H1 (cell line): ENCODE measurements at regions not wholly inside any gene's neighbourhood (a gene's known extent, or its start where the extent isn't known, plus 50 kb on each side); places are given as distances from the start of the nearest gene placed in this dataset.

Source experiments
- CTCF ChIA-PET: fragments of 300-600 bp; sonication (Branson Sonifier 250); formaldehyde crosslinking; loops from one replicate; lab custom pipeline; 2021; ENCODE audit not compliant: partially characterized antibody; lab: Charles Lee
- POLR2A ChIA-PET: fragments of 300-600 bp; sonication (Branson Sonifier 250); formaldehyde crosslinking; loops from one replicate; lab custom pipeline; 2021; ENCODE audit warnings: inconsistent platforms; ENCODE audit not compliant: partially characterized antibody; lab: Charles Lee
- DNase-seq, 2 experiments: peaks; one replicate each; pipeline versions ENCODE4 v3.0.0 to v3.0.0-alpha.2; 2010 to 2022; ENCODE audit warnings: low spot score in 2 of 2, low read depth in 1 of 2, mixed read lengths in 1 of 2
- FAIRE-seq: peaks from 2 replicates; lab custom pipeline; 2011; peaks lifted over from hg19 to GRCh38; lab: Jason Lieb, UNC
- H2AFZ ChIP-seq: 2 replicates; pipeline ENCODE4 v1.8.1; 2012; ENCODE audit warnings: low read length, inconsistent platforms
- H2AK5ac ChIP-seq: 2 replicates; pipeline ENCODE4 v1.6.1; 2013; ENCODE audit warnings: low read depth, low read length
- H2BK120ac ChIP-seq: replicated peaks from 2 replicates; pipeline ENCODE3; 2013; ENCODE audit warnings: low read depth, low read length, inconsistent platforms
- H2BK12ac ChIP-seq: 2 replicates; pipeline ENCODE4 v1.6.1; 2013; ENCODE audit warnings: low read depth, low read length
- H2BK15ac ChIP-seq: 2 replicates; pipeline ENCODE4 v1.6.1; 2013; ENCODE audit warnings: low read length
- H2BK20ac ChIP-seq: 2 replicates; pipeline ENCODE4 v1.6.1; 2013; ENCODE audit warnings: low read length
- H2BK5ac ChIP-seq: 2 replicates; pipeline ENCODE4 v1.6.1; 2013; ENCODE audit warnings: low read depth, low read length
- H3K14ac ChIP-seq: 2 replicates; pipeline ENCODE4 v1.6.1; 2013; ENCODE audit warnings: inconsistent platforms; ENCODE audit not compliant: insufficient read length
- H3K18ac ChIP-seq: 2 replicates; pipeline ENCODE4 v1.6.1; 2013; ENCODE audit warnings: low read length; ENCODE audit errors: extremely low read depth
- H3K23ac ChIP-seq: 2 replicates; pipeline ENCODE4 v1.6.1; 2013; ENCODE audit warnings: inconsistent platforms; ENCODE audit not compliant: insufficient read length
- H3K23me2 ChIP-seq: 2 replicates; pipeline ENCODE4 v1.6.1; 2013; ENCODE audit warnings: low read depth, low read length
- H3K27ac ChIP-seq: 2 replicates; pipeline ENCODE4 v1.6.1; 2011; ENCODE audit warnings: low read depth, low read length, inconsistent platforms
- H3K27me3 ChIP-seq, 4 experiments: replicated peaks in 1 of 4; 1 replicate in 1 of 4; 2 replicates in 3 of 4; pipeline versions ENCODE4 v1.6.1 to v1.8.1; 2011 to 2013; ENCODE audit warnings: low read length in 3 of 4, mild to moderate bottlenecking in 3 of 4, inconsistent platforms in 2 of 4, mixed read lengths in 2 of 4, moderate library complexity in 1 of 4; ENCODE audit not compliant: control insufficient read depth in 3 of 4, insufficient read depth in 3 of 4; ENCODE audit errors: extremely low read depth in 1 of 4
- H3K36me3 ChIP-seq, 4 experiments: 2 replicates each; pipeline versions ENCODE4 v1.6.1 to v1.8.1; 2011 to 2013; ENCODE audit warnings: mild to moderate bottlenecking in 4 of 4, low read length in 3 of 4, moderate library complexity in 2 of 4, control low read depth in 1 of 4, inconsistent platforms in 1 of 4; ENCODE audit not compliant: insufficient read depth in 4 of 4, control insufficient read depth in 2 of 4
- H3K4ac ChIP-seq: replicated peaks from 2 replicates; pipeline ENCODE3; 2013; ENCODE audit warnings: low read length, low read depth, mixed read lengths, inconsistent platforms; ENCODE audit not compliant: insufficient read length
- H3K4me1 ChIP-seq, 4 experiments: replicated peaks in 1 of 4; 1 replicate in 1 of 4; 2 replicates in 3 of 4; pipeline versions ENCODE4 v1.6.1 to v1.8.1; 2011 to 2013; ENCODE audit warnings: low read length in 3 of 4, inconsistent platforms in 2 of 4, mixed read lengths in 1 of 4; ENCODE audit not compliant: insufficient read depth in 4 of 4, control insufficient read depth in 3 of 4
- H3K4me2 ChIP-seq, 2 experiments: 2 replicates each; pipeline versions ENCODE4 v1.6.1 to v1.8.1; 2011 to 2013; ENCODE audit warnings: low read depth in 2 of 2, low read length in 2 of 2, control low read depth in 1 of 2, inconsistent platforms in 1 of 2, mild to moderate bottlenecking in 1 of 2; ENCODE audit not compliant: insufficient read depth in 1 of 2
- H3K4me3 ChIP-seq, 4 experiments: fragments of 200-600, 300-600 bp in 1 of 4; sonication (generic), shearing (Covaris generic), sonication (Bioruptor Twin) in 1 of 4; 2 replicates each; pipeline versions ENCODE4 v1.5.1 to v1.8.1; 2011 to 2016; ENCODE audit warnings: low read length in 4 of 4, low read depth in 3 of 4, control low read depth in 2 of 4, inconsistent platforms in 2 of 4, mild to moderate bottlenecking in 2 of 4, mixed read lengths in 1 of 4, moderate library complexity in 1 of 4; ENCODE audit not compliant: insufficient read depth in 2 of 4; ENCODE audit errors: extremely low read depth in 1 of 4
- H3K56ac ChIP-seq: replicated peaks from 2 replicates; pipeline ENCODE3; 2013; ENCODE audit warnings: low read depth, mild to moderate bottlenecking, mixed read lengths, low read length, inconsistent platforms; ENCODE audit not compliant: insufficient read length
- H3K79me1 ChIP-seq: 2 replicates; pipeline ENCODE4 v1.6.1; 2013; ENCODE audit warnings: low read depth, low read length, control low read depth
- H3K79me2 ChIP-seq, 2 experiments: 2 replicates each; pipeline versions ENCODE4 v1.6.1 to v1.8.1; 2012 to 2013; ENCODE audit warnings: low read length in 2 of 2, mild to moderate bottlenecking in 2 of 2, inconsistent platforms in 1 of 2; ENCODE audit not compliant: insufficient read depth in 2 of 2, control insufficient read depth in 1 of 2
- H3K9ac ChIP-seq, 4 experiments: replicated peaks in 1 of 4; 1 replicate in 1 of 4; 2 replicates in 3 of 4; pipeline versions ENCODE4 v1.6.1 to v1.8.1; 2011 to 2013; ENCODE audit warnings: low read depth in 3 of 4, low read length in 3 of 4, control low read depth in 2 of 4, mild to moderate bottlenecking in 2 of 4, moderate library complexity in 2 of 4, inconsistent platforms in 1 of 4; ENCODE audit errors: extremely low read depth in 1 of 4
- H3K9me3 ChIP-seq, 2 experiments: 2 replicates each; pipeline versions ENCODE4 v1.6.1 to v1.8.1; 2012 to 2013; ENCODE audit warnings: mild to moderate bottlenecking in 2 of 2, moderate library complexity in 2 of 2, control low read depth in 1 of 2, inconsistent platforms in 1 of 2, low read depth in 1 of 2, low read length in 1 of 2, mixed read lengths in 1 of 2; ENCODE audit not compliant: insufficient read depth in 2 of 2
- H4K20me1 ChIP-seq, 2 experiments: replicated peaks in 1 of 2; 2 replicates each; pipeline versions ENCODE3 to v1.8.1; 2011 to 2013; ENCODE audit warnings: inconsistent platforms in 2 of 2, low read length in 2 of 2, mild to moderate bottlenecking in 1 of 2; ENCODE audit not compliant: insufficient read depth in 2 of 2, control insufficient read depth in 1 of 2
- H4K5ac ChIP-seq: 2 replicates; pipeline ENCODE4 v1.6.1; 2013; ENCODE audit warnings: low read length, low read depth, mixed read lengths, inconsistent platforms; ENCODE audit not compliant: insufficient read length
- H4K8ac ChIP-seq: 2 replicates; pipeline ENCODE4 v1.8.0; 2013; ENCODE audit warnings: mild to moderate bottlenecking, moderate library complexity, low read length, inconsistent platforms; ENCODE audit not compliant: insufficient read depth; ENCODE audit errors: extremely low read depth
- H4K91ac ChIP-seq: replicated peaks from 2 replicates; pipeline ENCODE3; 2013; ENCODE audit warnings: low read length, mixed read lengths, inconsistent platforms; ENCODE audit not compliant: insufficient read length
- CTBP2 ChIP-seq: IDR thresholded peaks from 2 replicates; pipeline ENCODE4 v1.7.0; 2011; ENCODE audit warnings: borderline replicate concordance, mild to moderate bottlenecking, moderate library complexity, mixed read lengths, low read length; ENCODE audit not compliant: insufficient read depth, insufficient read length
- CTCF ChIP-seq, 3 experiments: IDR thresholded peaks; 1 replicate in 2 of 3; 2 replicates in 1 of 3; pipeline versions ENCODE4 v1.5.1 to v1.6.1; 2011; ENCODE audit warnings: low read length in 3 of 3, mild to moderate bottlenecking in 3 of 3, inconsistent platforms in 2 of 3, low read depth in 1 of 3, moderate library complexity in 1 of 3; ENCODE audit not compliant: insufficient read depth in 1 of 3; ENCODE audit errors: control extremely low read depth in 1 of 3
- JUND ChIP-seq: IDR thresholded peaks from 2 replicates; pipeline ENCODE4 v1.6.1; 2011; ENCODE audit warnings: mild to moderate bottlenecking, improper control_type of control experiment, low read length
- KDM1A ChIP-seq: fragments of 200-600, 300-600 bp; sonication (generic); IDR thresholded peaks from 2 replicates; pipeline ENCODE4 v1.7.1; 2016; ENCODE audit warnings: mild to moderate bottlenecking, low read length, borderline replicate concordance
- POLR2AphosphoS5 ChIP-seq: IDR thresholded peaks from 2 replicates; pipeline ENCODE4 v1.6.1; 2011; ENCODE audit warnings: low read depth, low read length
- RAD21 ChIP-seq, 2 experiments: IDR thresholded peaks in 1 of 2; conservative IDR thresholded peaks in 1 of 2; 2 replicates each; pipeline ENCODE4 v1.6.1; 2011; ENCODE audit warnings: low read depth in 2 of 2, low read length in 2 of 2, improper control_type of control experiment in 1 of 2, inconsistent platforms in 1 of 2, mild to moderate bottlenecking in 1 of 2, moderate library complexity in 1 of 2
- RBBP5 ChIP-seq: IDR thresholded peaks from 2 replicates; pipeline ENCODE4 v1.7.1; 2012; ENCODE audit warnings: low read depth, mild to moderate bottlenecking, inconsistent platforms, low read length, moderate library complexity, borderline replicate concordance
- SP2 ChIP-seq: IDR thresholded peaks from 2 replicates; pipeline ENCODE4 v1.6.1; 2012; ENCODE audit warnings: mild to moderate bottlenecking, low read length, inconsistent platforms
- TBP ChIP-seq: IDR thresholded peaks from 2 replicates; pipeline ENCODE4 v1.6.1; 2011; ENCODE audit warnings: low read depth, low read length, improper control_type of control experiment
- ZNF274 ChIP-seq: IDR thresholded peaks from 2 replicates; pipeline ENCODE4 v1.7.0; 2012; ENCODE audit warnings: low read length, borderline replicate concordance; ENCODE audit errors: extremely low read depth
- WGBS, 2 experiments: shearing (Covaris generic) in 1 of 2; methylation state at CpG; one replicate each; pipeline versions ENCODE4 v1.1.6 to v1.1.7; 2013 to 2015; ENCODE audit warnings: low lambda C conversion rate in 2 of 2, mixed read lengths in 2 of 2, inconsistent platforms in 1 of 2, low coverage in 1 of 2, missing lambda C conversion rate in 1 of 2; ENCODE audit not compliant: insufficient replicate concordance in 2 of 2, insufficient coverage in 1 of 2, insufficient read length in 1 of 2; ENCODE audit errors: extremely low coverage in 1 of 2, missing lambda C conversion rate in 1 of 2; 5-methylcytosine and 5-hydroxymethylcytosine counted together

GRCh38 chr4:112753333-112753732, 116.4 kb downstream of the LARP7 start:
- 91% methylated on average over 3 of the region's 3 CpGs; no CpG with 5 or more reads in 1 of the 2 experiments for WGBS, 2 experiments
- Histone ChIP-seq H2AFZ (no peak overlapping the region), H3K9me3 (no peaks in the 10 kb centered on the region), H4K5ac (peak overlapping the region; percentile 68), H3K27ac (peak overlapping the region; percentile 43; the same call in 1 of the 2 replicates), H2BK5ac (peak overlapping the region; percentile 98; the same call in 1 of the 2 replicates), H2BK20ac (peak overlapping the region; percentile 82; the same call in 1 of the 2 replicates), H3K14ac (no peak overlapping the region), H2BK120ac (peak overlapping the region; percentile 48), H3K4me3 (no peak overlapping the region), H3K4me1 (peaks cover 4 to 13% (median 9%) of the 10 kb centered on the region in 4 experiments; a peak in 6 of 7 replicates), H3K56ac (no peak overlapping the region), H3K36me3 (peaks cover 0 to 15% (median 0%) of the 10 kb centered on the region in 4 experiments; a peak in 2 of 8 replicates), H3K79me2 (peaks cover 0 to 56% of the 10 kb centered on the region in 2 experiments; a peak in 2 of 4 replicates), H3K23ac (no peak overlapping the region), H4K20me1 (no peaks in the 10 kb centered on the region), H3K79me1 (no peaks in the 10 kb centered on the region), H2AK5ac (peak overlapping the region; percentile 29; the same call in 1 of the 2 replicates), H3K23me2 (no peaks in the 10 kb centered on the region), H3K4ac (peak overlapping the region; percentile 82), H3K9ac (no peak overlapping the region), H2BK12ac (peak overlapping the region; percentile 51; the same call in 1 of the 2 replicates), H3K4me2 (no peak overlapping the region), H3K18ac (peak overlapping the region; percentile 51; the same call in 1 of the 2 replicates), H4K91ac (peak overlapping the region; percentile 3), H3K27me3 (no peaks in the 10 kb centered on the region), H2BK15ac (no peak overlapping the region), H4K8ac (no peak overlapping the region)
- ChIA-PET CTCF (interaction anchor here (0.6 to 10.7 kb wide), 6 partner anchors 9 to 70 kb away, joined by 3 to 100 read pairs (median 5); no protein-coding TSS in a partner anchor), POLR2A (interaction anchor here (0.6 to 19.0 kb wide), 6 partner anchors 29 to 108 kb away, joined by 3 to 306 read pairs (median 4); no protein-coding TSS in a partner anchor)
- DNase-seq (no peak), FAIRE-seq (no peak)
- no peak for TF ChIP-seq SP2
- TF ChIP-seq POLR2AphosphoS5, result no peak
- no peak for TF ChIP-seq CTBP2
- no peak for TF ChIP-seq TBP
- no peak for TF ChIP-seq RBBP5
- TF ChIP-seq KDM1A, result no peak
- no peak for TF ChIP-seq RAD21 (IDR thresholded peaks at IDR 0.05 in 1 of 2, conservative IDR thresholded peaks at IDR 0.05 in 1 of 2; ENCODE audit: low read depth in 2 of 2, low read length in 2 of 2)
- no peak for TF ChIP-seq CTCF (IDR thresholded peaks at IDR 0.05; ENCODE audit: control extremely low read depth in 1 of 3, insufficient read depth in 1 of 3, low read depth in 1 of 3, low read length in 3 of 3)
- no peak for TF ChIP-seq ZNF274
- no peak for TF ChIP-seq JUND
